Endothelial cell of umbilical vein (primary cell): ENCODE measurements at regions not wholly inside any gene's neighbourhood (a gene's known extent, or its start where the extent isn't known, plus 50 kb on each side); places are given as distances from the start of the nearest gene placed in this dataset.

ENCODE experiments used
- BruUV-seq: library from RNA; stranded (reverse); fragments of 400-500 nt; replicated peaks from 2 replicates; lab custom pipeline; 2021; lab: Mats Ljungman, UMichigan
- CTCF ChIA-PET: fragments of 300-600, 350-600 bp; sonication (Branson Sonifier 250); formaldehyde crosslinking; loops from one replicate; lab custom pipeline; 2021; ENCODE audit warnings: antibody characterized with exemption, inconsistent platforms; lab: Charles Lee
- POLR2A ChIA-PET: fragments of 300-600, 350-600 bp; sonication (Branson Sonifier 250); formaldehyde crosslinking; loops from one replicate; lab custom pipeline; 2021; ENCODE audit warnings: antibody characterized with exemption, inconsistent platforms; lab: Charles Lee
- DNase-seq: peaks from one replicate; pipeline ENCODE4 v3.0.0-alpha.2; 2011; ENCODE audit warnings: low read depth, low spot score
- FAIRE-seq: peaks from 2 replicates; lab custom pipeline; 2011; peaks lifted over from hg19 to GRCh38; lab: Jason Lieb, UNC
- H2AFZ ChIP-seq: 2 replicates; pipeline ENCODE4 v1.6.0; 2012; ENCODE audit warnings: low read depth, low read length, control low read depth, inconsistent platforms
- H3K27ac ChIP-seq: 2 replicates; pipeline ENCODE4 v1.5.1; 2011; ENCODE audit warnings: low read depth, mild to moderate bottlenecking, control low read depth, low read length, moderate library complexity; ENCODE audit not compliant: insufficient read depth
- H3K27me3 ChIP-seq, 2 experiments: 2 replicates each; pipeline versions ENCODE4 v1.6.0 to v1.6.1; 2011; ENCODE audit warnings: low read length in 2 of 2, mixed read lengths in 1 of 2; ENCODE audit not compliant: control insufficient read depth in 2 of 2, insufficient read depth in 2 of 2
- H3K36me3 ChIP-seq, 2 experiments: 2 replicates in 1 of 2; 3 replicates in 1 of 2; pipeline ENCODE4 v1.5.1; 2011; ENCODE audit warnings: low read length in 2 of 2, mild to moderate bottlenecking in 1 of 2, moderate library complexity in 1 of 2; ENCODE audit not compliant: control insufficient read depth in 2 of 2, insufficient read depth in 2 of 2; ENCODE audit errors: extremely low read depth in 1 of 2
- H3K4me1 ChIP-seq: 3 replicates; pipeline ENCODE4 v1.5.1; 2011; ENCODE audit warnings: mild to moderate bottlenecking, low read length; ENCODE audit not compliant: control insufficient read depth, insufficient read depth; ENCODE audit errors: extremely low read depth
- H3K4me2 ChIP-seq: 2 replicates; pipeline ENCODE4 v1.6.1; 2011; ENCODE audit warnings: low read length, control low read depth, mixed read lengths; ENCODE audit not compliant: insufficient read depth
- H3K4me3 ChIP-seq, 3 experiments: fragments of 200-600 bp in 1 of 3; sonication (generic), shearing (Covaris generic) in 1 of 3; replicated peaks in 1 of 3; 2 replicates each; pipeline ENCODE4 v1.5.1; 2011 to 2016; ENCODE audit warnings: control low read depth in 3 of 3, low read length in 3 of 3, mild to moderate bottlenecking in 2 of 3, inconsistent platforms in 1 of 3, low read depth in 1 of 3, moderate library complexity in 1 of 3; ENCODE audit not compliant: insufficient read depth in 1 of 3
- H3K79me2 ChIP-seq: 2 replicates; pipeline ENCODE4 v1.6.0; 2012; ENCODE audit warnings: low read length, inconsistent platforms; ENCODE audit not compliant: control insufficient read depth, insufficient read depth
- H3K9ac ChIP-seq: replicated peaks from 2 replicates; pipeline ENCODE3; 2011; ENCODE audit warnings: low read length, control low read depth; ENCODE audit not compliant: insufficient read depth; ENCODE audit errors: extremely low read depth
- H3K9me1 ChIP-seq: replicated peaks from 3 replicates; pipeline ENCODE4 v1.6.0; 2011; ENCODE audit warnings: mild to moderate bottlenecking, low read length; ENCODE audit not compliant: control insufficient read depth, insufficient read depth; ENCODE audit errors: extremely low read depth
- H3K9me3 ChIP-seq: replicated peaks from 2 replicates; pipeline ENCODE4 v1.5.1; 2012; ENCODE audit warnings: low read length, inconsistent platforms; ENCODE audit not compliant: control insufficient read depth, insufficient read depth
- H4K20me1 ChIP-seq: replicated peaks from 2 replicates; pipeline ENCODE3; 2011; ENCODE audit warnings: mild to moderate bottlenecking, low read length; ENCODE audit not compliant: control insufficient read depth, insufficient read depth; ENCODE audit errors: extremely low read depth
- EZH2 ChIP-seq: IDR thresholded peaks from 2 replicates; pipeline ENCODE4 v1.6.1; 2012; ENCODE audit warnings: borderline replicate concordance, low read depth, mild to moderate bottlenecking, moderate library complexity, low read length, inconsistent platforms; ENCODE audit not compliant: severe bottlenecking
- FOS ChIP-seq: IDR thresholded peaks from 2 replicates; pipeline ENCODE4 v1.6.1; 2011; ENCODE audit warnings: mild to moderate bottlenecking, low read length, moderate library complexity, borderline replicate concordance; ENCODE audit not compliant: insufficient read depth
- GATA2 ChIP-seq: IDR thresholded peaks from 2 replicates; pipeline ENCODE4 v1.7.0; 2011; ENCODE audit warnings: low read depth, mild to moderate bottlenecking, moderate library complexity, mixed read lengths, low read length; ENCODE audit not compliant: insufficient read length, insufficient read depth
- JUN ChIP-seq: IDR thresholded peaks from 2 replicates; pipeline ENCODE4 v1.6.1; 2011; ENCODE audit warnings: borderline replicate concordance, low read depth; ENCODE audit not compliant: insufficient read length, insufficient read depth
- POLR2A ChIP-seq: IDR thresholded peaks from 2 replicates; pipeline ENCODE4 v1.6.1; 2012; ENCODE audit warnings: low read depth, mild to moderate bottlenecking, control low read depth, low read length
- POLR2AphosphoS5 ChIP-seq: IDR thresholded peaks from 2 replicates; pipeline ENCODE4 v1.6.1; 2012; ENCODE audit warnings: low read depth, mild to moderate bottlenecking, control low read depth, low read length, moderate library complexity; ENCODE audit not compliant: insufficient read depth
- dilution Hi-C: fragments of 300-500 bp; cut with MboI; formaldehyde crosslinking; loops from one replicate; pipeline ENCODE4 v1.15.0; 2019; ENCODE audit warnings: low sequenced_read_pairs; ENCODE audit not compliant: extremely low pct_ligation_motif_present
- intact Hi-C: fragments of 100-400 bp; cut with micrococcal nuclease; formaldehyde crosslinking; loops from one replicate; pipeline ENCODE4 v1.10.0; 2022
- TF ChIP-seq, protein P1 (sequence below), 2 donors: IDR thresholded peaks; 1 replicate in 1 of 2; 2 replicates in 1 of 2; pipeline ENCODE4 v1.5.1; 2011; ENCODE audit warnings: low read length in 2 of 2, mild to moderate bottlenecking in 2 of 2, moderate library complexity in 2 of 2, control low read depth in 1 of 2, inconsistent platforms in 1 of 2, low read depth in 1 of 2; ENCODE audit not compliant: insufficient read depth in 1 of 2; ENCODE audit errors: extremely low read depth in 1 of 2
- TF ChIP-seq, protein P2 (sequence below): IDR thresholded peaks from 2 replicates; pipeline ENCODE4 v1.6.1; 2011; ENCODE audit not compliant: insufficient read depth, insufficient read length

DNA sequence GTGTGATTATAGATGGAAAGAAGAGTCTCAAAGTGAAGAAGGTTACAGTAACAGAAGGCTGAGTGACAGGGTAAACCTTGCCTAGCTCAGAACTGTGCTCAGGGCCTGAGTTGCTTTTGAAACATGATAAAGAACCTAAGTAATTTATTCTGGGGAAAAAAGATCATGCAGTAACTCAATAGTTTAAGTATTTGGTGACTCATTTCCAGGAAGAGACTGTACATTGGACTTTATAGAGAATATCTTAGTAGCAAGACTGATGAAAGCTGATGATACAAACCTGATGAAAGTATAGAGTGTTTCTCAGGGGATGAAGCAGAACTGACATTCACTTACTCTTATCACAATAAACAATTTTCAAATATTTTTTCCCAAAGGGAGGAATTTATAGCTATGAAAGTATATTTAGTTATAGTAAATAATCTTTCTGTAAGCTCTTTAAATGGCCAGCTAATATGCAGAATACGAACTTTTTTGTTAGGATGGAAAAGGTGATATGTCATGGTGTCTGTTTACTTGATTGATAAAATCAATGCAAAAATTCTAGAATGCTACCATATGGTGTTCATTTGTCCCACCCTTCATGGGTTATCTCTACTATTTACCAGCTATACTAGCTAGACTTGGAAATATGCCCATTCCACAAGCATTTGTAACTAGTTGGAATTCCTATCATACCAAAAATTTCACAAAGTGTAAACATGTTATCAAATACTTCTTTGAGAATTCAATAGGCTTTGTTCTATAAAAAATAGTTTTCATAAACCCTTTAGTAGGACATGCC lies 1265.5 kb upstream of the ACVR2A start:
- no peaks in the 10 kb centered on the region for H3K79me2 ChIP-seq
- peaks cover 15% of the 10 kb centered on the region for H3K4me1 ChIP-seq
- peak; percentile 56 for TF ChIP-seq FOS
- no peak for TF ChIP-seq POLR2A
- no peak for TF ChIP-seq POLR2AphosphoS5
- TF ChIP-seq, protein P1, sequence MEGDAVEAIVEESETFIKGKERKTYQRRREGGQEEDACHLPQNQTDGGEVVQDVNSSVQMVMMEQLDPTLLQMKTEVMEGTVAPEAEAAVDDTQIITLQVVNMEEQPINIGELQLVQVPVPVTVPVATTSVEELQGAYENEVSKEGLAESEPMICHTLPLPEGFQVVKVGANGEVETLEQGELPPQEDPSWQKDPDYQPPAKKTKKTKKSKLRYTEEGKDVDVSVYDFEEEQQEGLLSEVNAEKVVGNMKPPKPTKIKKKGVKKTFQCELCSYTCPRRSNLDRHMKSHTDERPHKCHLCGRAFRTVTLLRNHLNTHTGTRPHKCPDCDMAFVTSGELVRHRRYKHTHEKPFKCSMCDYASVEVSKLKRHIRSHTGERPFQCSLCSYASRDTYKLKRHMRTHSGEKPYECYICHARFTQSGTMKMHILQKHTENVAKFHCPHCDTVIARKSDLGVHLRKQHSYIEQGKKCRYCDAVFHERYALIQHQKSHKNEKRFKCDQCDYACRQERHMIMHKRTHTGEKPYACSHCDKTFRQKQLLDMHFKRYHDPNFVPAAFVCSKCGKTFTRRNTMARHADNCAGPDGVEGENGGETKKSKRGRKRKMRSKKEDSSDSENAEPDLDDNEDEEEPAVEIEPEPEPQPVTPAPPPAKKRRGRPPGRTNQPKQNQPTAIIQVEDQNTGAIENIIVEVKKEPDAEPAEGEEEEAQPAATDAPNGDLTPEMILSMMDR (IDR thresholded peaks at IDR 0.05; ENCODE audit: extremely low read depth in 1 of 2, insufficient read depth in 1 of 2, low read depth in 1 of 2, low read length in 2 of 2), result no peak
- TF ChIP-seq, protein P2, sequence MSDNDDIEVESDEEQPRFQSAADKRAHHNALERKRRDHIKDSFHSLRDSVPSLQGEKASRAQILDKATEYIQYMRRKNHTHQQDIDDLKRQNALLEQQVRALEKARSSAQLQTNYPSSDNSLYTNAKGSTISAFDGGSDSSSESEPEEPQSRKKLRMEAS, result no peak
- TF ChIP-seq GATA2, result no peak
- TF ChIP-seq JUN, result peak; percentile 45
- no peak for TF ChIP-seq EZH2
- no peaks in the 10 kb centered on the region for H3K9me3 ChIP-seq
- no peak overlapping the region for H3K4me3 ChIP-seq
- ChIA-PET CTCF (interaction anchor here (1.0 to 2.0 kb wide), 4 partner anchors 9 to 87 kb away, joined by 3 to 8 read pairs (median 4); no protein-coding TSS in a partner anchor), POLR2A (no interaction called here)
- intact Hi-C loops (no loop called here), dilution Hi-C loops (no loop called here)
- H3K36me3 ChIP-seq, result no peaks in the 10 kb centered on the region
- no peak overlapping the region for H3K9ac ChIP-seq
- BruUV-seq, result no TSS peak
- H3K27me3 ChIP-seq, result no peaks in the 10 kb centered on the region
- no peaks in the 10 kb centered on the region for H3K9me1 ChIP-seq
- peak overlapping the region; percentile 83 for H2AFZ ChIP-seq
- FAIRE-seq (peak; percentile 21), DNase-seq (peak; percentile 60)
- H3K27ac ChIP-seq, result peak overlapping the region; percentile 55
- peak overlapping the region; percentile 62 for H3K4me2 ChIP-seq
- no peaks in the 10 kb centered on the region for H4K20me1 ChIP-seq
